GM23248 (cell line): ENCODE measurements at regions not wholly inside any gene's neighbourhood (a gene's known extent, or its start where the extent isn't known, plus 50 kb on each side); places are given as distances from the start of the nearest gene placed in this dataset.

Experiments
- EZH2 ChIP-seq: fragments of 200-600 bp; sonication (generic); IDR thresholded peaks from 2 replicates; pipeline ENCODE4 v1.6.1; 2018; ENCODE audit warnings: antibody characterized with exemption, mild to moderate bottlenecking; ENCODE audit not compliant: insufficient read depth, poor library complexity, severe bottlenecking
- EZH2phosphoT487 ChIP-seq: fragments of 200-600 bp; sonication (generic); IDR thresholded peaks from 2 replicates; pipeline ENCODE4 v1.6.1; 2018; ENCODE audit warnings: antibody characterized with exemption, moderate library complexity, mild to moderate bottlenecking, low read depth; ENCODE audit not compliant: insufficient read depth

- TF ChIP-seq EZH2 (no peak), EZH2phosphoT487 (no peak)
Observed at GRCh38 chr17:14505606-14506005, 204.7 kb downstream of the HS3ST3B1 start.
